ENCODE measurements at regions not wholly inside any gene's neighbourhood (a gene's known extent, or its start where the extent isn't known, plus 50 kb on each side); places are given as distances from the start of the nearest gene placed in this dataset.

DNA sequence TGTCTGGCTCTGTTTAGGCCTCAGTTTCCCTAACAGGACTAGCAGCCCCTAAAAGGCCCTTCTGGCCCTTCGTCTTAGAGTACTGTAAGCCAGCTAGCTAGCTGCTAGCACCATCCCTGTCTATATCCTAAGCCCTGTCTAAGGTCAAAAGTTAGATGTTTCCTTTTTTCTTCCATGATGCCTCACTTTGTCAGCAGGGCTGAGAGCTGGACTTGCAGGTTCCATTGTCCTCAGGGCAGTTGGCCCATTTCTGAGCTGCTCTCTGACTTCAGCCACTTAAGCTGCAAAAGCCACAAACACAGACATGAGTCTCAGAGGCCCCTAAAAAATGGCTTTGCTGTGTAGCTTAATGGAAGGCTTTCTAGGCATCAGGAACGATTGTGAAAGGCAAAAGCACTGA, 187.7 kb downstream of the CBLN1 start:
- Mint-ChIP-seq H3K27ac (no peak overlapping the region), H3K27me3 (ENCODE audit: insufficient read depth) (peaks cover 1% of the 10 kb centered on the region), H3K36me3 (ENCODE audit: low read depth) (no peaks in the 10 kb centered on the region), H3K4me1 (ENCODE audit: low read depth) (no peaks in the 10 kb centered on the region), H3K4me3 (no peak overlapping the region), H3K9me3 (peaks cover 54% of the 10 kb centered on the region)
- TF ChIP-seq, protein P1, sequence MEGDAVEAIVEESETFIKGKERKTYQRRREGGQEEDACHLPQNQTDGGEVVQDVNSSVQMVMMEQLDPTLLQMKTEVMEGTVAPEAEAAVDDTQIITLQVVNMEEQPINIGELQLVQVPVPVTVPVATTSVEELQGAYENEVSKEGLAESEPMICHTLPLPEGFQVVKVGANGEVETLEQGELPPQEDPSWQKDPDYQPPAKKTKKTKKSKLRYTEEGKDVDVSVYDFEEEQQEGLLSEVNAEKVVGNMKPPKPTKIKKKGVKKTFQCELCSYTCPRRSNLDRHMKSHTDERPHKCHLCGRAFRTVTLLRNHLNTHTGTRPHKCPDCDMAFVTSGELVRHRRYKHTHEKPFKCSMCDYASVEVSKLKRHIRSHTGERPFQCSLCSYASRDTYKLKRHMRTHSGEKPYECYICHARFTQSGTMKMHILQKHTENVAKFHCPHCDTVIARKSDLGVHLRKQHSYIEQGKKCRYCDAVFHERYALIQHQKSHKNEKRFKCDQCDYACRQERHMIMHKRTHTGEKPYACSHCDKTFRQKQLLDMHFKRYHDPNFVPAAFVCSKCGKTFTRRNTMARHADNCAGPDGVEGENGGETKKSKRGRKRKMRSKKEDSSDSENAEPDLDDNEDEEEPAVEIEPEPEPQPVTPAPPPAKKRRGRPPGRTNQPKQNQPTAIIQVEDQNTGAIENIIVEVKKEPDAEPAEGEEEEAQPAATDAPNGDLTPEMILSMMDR (IDR thresholded peaks at IDR 0.05): no peak
- DNase-seq: no peak

DNA sequence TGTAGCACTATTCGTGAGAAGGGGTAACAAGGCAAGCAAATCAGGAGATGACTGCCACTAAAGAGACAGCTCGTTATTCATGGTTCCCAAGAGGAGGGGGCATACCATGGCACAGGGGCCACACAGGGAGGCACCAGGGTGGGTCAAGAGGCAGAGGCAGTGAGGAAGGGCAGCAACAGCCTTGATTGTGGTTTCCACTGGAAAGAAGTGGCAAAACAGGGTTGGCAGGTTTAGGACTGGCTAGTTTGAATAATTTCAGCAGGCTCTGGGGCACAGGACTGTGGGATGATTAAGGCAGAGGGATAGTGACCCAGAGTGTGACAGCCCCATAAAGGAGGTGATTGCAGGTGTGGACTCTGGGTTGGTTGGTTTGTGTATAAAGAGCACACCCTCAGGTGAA, 188.9 kb downstream of the CBLN1 start:
- H3K27me3 Mint-ChIP-seq (ENCODE audit: insufficient read depth): peaks cover 1% of the 10 kb centered on the region
- DNase-seq: no peak
- no peaks in the 10 kb centered on the region for H3K4me1 Mint-ChIP-seq (ENCODE audit: low read depth)
- TF ChIP-seq, protein P1 (IDR thresholded peaks at IDR 0.05): no peak
- no peak overlapping the region for H3K4me3 Mint-ChIP-seq
- peaks cover 62% of the 10 kb centered on the region for H3K9me3 Mint-ChIP-seq
- no peak overlapping the region for H3K27ac Mint-ChIP-seq
- no peaks in the 10 kb centered on the region for H3K36me3 Mint-ChIP-seq (ENCODE audit: low read depth)

DNA sequence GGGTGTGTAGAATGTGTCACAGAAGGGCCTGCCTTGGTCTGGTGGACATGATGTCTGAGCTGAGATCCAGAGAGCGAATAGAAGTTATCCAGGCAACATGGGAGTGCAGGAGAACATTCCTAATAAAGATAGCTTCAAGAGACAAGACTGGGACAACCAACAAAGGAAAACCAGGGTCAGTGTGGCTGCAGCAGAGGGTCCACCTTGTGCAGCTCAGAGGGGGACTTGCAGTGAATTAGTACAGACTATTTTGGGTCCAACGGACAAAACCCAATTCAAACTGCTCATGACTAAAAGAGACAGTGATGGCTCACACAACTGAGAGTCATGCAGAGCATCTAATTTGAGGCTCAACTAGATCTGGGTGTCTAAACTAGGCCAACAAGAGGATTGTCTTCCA, 192.1 kb downstream of the CBLN1 start:
- TF ChIP-seq, protein P1 (IDR thresholded peaks at IDR 0.05): no peak
- H3K4me1 Mint-ChIP-seq (ENCODE audit: low read depth): no peaks in the 10 kb centered on the region
- no peak overlapping the region for H3K27ac Mint-ChIP-seq
- peaks cover 62% of the 10 kb centered on the region for H3K9me3 Mint-ChIP-seq
- no peaks in the 10 kb centered on the region for H3K36me3 Mint-ChIP-seq (ENCODE audit: low read depth)
- H3K27me3 Mint-ChIP-seq (ENCODE audit: insufficient read depth): peaks cover 1% of the 10 kb centered on the region
- H3K4me3 Mint-ChIP-seq: no peak overlapping the region
- DNase-seq: no peak

DNA sequence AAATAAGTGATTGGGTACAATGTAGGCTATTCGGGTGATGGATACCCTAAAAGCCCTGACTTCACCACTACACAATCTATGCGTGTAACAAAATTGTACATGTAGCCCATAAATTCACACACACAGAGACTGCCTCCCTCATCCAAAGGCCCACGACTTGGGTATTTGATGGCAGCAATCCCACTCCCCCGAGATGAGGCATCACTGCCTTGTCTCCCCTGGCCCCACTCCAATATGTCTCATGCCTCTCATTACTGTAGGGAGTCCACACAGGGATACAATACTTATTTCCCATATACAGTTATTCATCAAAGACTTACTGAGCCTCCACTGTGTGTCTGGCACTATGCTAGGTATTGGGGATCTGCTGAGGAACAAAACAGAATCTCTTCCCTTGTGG, 192.6 kb downstream of the CBLN1 start:
- H3K4me1 Mint-ChIP-seq (ENCODE audit: low read depth): no peaks in the 10 kb centered on the region
- peaks cover 1% of the 10 kb centered on the region for H3K27me3 Mint-ChIP-seq (ENCODE audit: insufficient read depth)
- no peak for DNase-seq
- H3K9me3 Mint-ChIP-seq: peaks cover 62% of the 10 kb centered on the region
- H3K4me3 Mint-ChIP-seq: no peak overlapping the region
- TF ChIP-seq, protein P1 (IDR thresholded peaks at IDR 0.05): no peak
- H3K36me3 Mint-ChIP-seq (ENCODE audit: low read depth): no peaks in the 10 kb centered on the region
- no peak overlapping the region for H3K27ac Mint-ChIP-seq

DNA sequence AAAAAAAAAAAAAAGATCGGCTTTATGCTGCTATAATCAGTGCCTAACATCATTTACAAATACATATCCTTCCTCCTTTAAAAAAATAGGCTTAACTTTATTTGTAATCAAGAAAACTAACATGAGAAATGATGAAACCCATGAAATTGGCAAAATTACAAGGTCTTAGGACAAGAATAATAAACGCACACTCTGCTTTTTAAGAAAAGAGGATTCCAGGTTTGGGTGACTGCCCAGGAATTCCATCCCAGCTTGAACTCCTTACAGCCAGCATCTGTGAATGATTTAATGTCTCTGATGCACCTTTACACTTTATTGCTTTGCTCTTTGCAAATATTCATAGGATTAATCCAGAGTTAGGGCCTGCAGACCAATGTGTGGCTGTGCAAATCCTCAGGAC, 196.0 kb downstream of the CBLN1 start:
- no peaks in the 10 kb centered on the region for H3K4me1 Mint-ChIP-seq (ENCODE audit: low read depth)
- no peak for DNase-seq
- peaks cover 53% of the 10 kb centered on the region for H3K9me3 Mint-ChIP-seq
- H3K4me3 Mint-ChIP-seq: no peak overlapping the region
- no peak overlapping the region for H3K27ac Mint-ChIP-seq
- TF ChIP-seq, protein P1 (IDR thresholded peaks at IDR 0.05): no peak
- H3K36me3 Mint-ChIP-seq (ENCODE audit: low read depth): peaks cover under 1% of the 10 kb centered on the region; the same call in 1 of the 2 replicates
- peaks cover 1% of the 10 kb centered on the region; the same call in 1 of the 2 replicates for H3K27me3 Mint-ChIP-seq (ENCODE audit: insufficient read depth)
